HEK293 (cell line): ENCODE measurements at regions not wholly inside any gene's neighbourhood (a gene's known extent, or its start where the extent isn't known, plus 50 kb on each side); places are given as distances from the start of the nearest gene placed in this dataset.

Source experiments
- CTCF ChIA-PET: fragments of 350-600 bp; formaldehyde crosslinking; extraction: SDS; loops from one replicate; lab custom pipeline; 2021; ENCODE audit warnings: antibody characterized with exemption; lab: Yijun Ruan, JAX
- POLR2A ChIA-PET: fragments of 300-600 bp; formaldehyde crosslinking; extraction: SDS; loops from one replicate; lab custom pipeline; 2020; ENCODE audit warnings: antibody characterized with exemption, inconsistent platforms; lab: Yijun Ruan, JAX
- H3K27ac ChIP-seq: fragments of 200-500 bp; sonication (Bioruptor generic); 2 replicates; pipeline ENCODE4 v1.5.1; 2014; ENCODE audit warnings: low read depth, low read length, control low read depth, inconsistent platforms; ENCODE audit errors: extremely low read depth
- H3K36me3 ChIP-seq, 2 experiments: fragments of 200-500 bp in 1 of 2; sonication (Bioruptor generic) in 1 of 2; 1 replicate in 1 of 2; 2 replicates in 1 of 2; pipeline ENCODE4 v1.5.1; 2014 to 2017; ENCODE audit warnings: inconsistent platforms in 2 of 2, low read length in 2 of 2; ENCODE audit not compliant: control insufficient read depth in 2 of 2, insufficient read depth in 1 of 2
- H3K4me1 ChIP-seq: fragments of 200-500 bp; sonication (Bioruptor generic); 2 replicates; pipeline ENCODE4 v1.5.1; 2014; ENCODE audit warnings: mild to moderate bottlenecking, low read length, inconsistent platforms; ENCODE audit not compliant: control insufficient read depth, insufficient read depth
- H3K4me3 ChIP-seq: 2 replicates; pipeline ENCODE4 v1.5.1; 2011; ENCODE audit warnings: low read depth, mild to moderate bottlenecking, control low read depth, low read length, moderate library complexity
- H3K9me3 ChIP-seq: fragments of 200-500 bp; sonication (Bioruptor generic); 2 replicates; pipeline ENCODE4 v1.5.1; 2014; ENCODE audit warnings: low read depth, low read length, inconsistent platforms; ENCODE audit not compliant: control insufficient read depth, insufficient read depth
- INSM2 ChIP-seq: fragments of 450-650 bp; formaldehyde crosslinking; IDR thresholded peaks from 2 replicates; pipeline ENCODE4 v1.5.1; 2016; ENCODE audit warnings: missing biosample characterization, missing genetic modification characterization
- KLF8 ChIP-seq: fragments of 450-650 bp; formaldehyde crosslinking; IDR thresholded peaks from 2 replicates; pipeline ENCODE4 v1.5.1; 2016; ENCODE audit warnings: missing biosample characterization, missing genetic modification characterization
- KLF9 ChIP-seq: fragments of 450-650 bp; formaldehyde crosslinking; IDR thresholded peaks from 2 replicates; pipeline ENCODE4 v1.5.1; 2016; ENCODE audit warnings: missing biosample characterization, missing genetic modification characterization, low read depth
- SP2 ChIP-seq: fragments of 450-650 bp; formaldehyde crosslinking; IDR thresholded peaks from 2 replicates; pipeline ENCODE4 v1.5.1; 2016; ENCODE audit warnings: missing biosample characterization, missing genetic modification characterization
- SP3 ChIP-seq: fragments of 450-650 bp; formaldehyde crosslinking; IDR thresholded peaks from 2 replicates; pipeline ENCODE4 v1.5.1; 2016; ENCODE audit warnings: missing biosample characterization, missing genetic modification characterization
- SP7 ChIP-seq: fragments of 450-650 bp; formaldehyde crosslinking; IDR thresholded peaks from 2 replicates; pipeline ENCODE4 v1.5.1; 2016; ENCODE audit warnings: missing biosample characterization, missing genetic modification characterization
- ZBTB21 ChIP-seq: fragments of 450-650 bp; formaldehyde crosslinking; IDR thresholded peaks from 2 replicates; pipeline ENCODE4 v1.5.1; 2017; ENCODE audit warnings: missing biosample characterization, missing genetic modification characterization
- ZBTB49 ChIP-seq: fragments of 450-650 bp; formaldehyde crosslinking; IDR thresholded peaks from 2 replicates; pipeline ENCODE4 v1.5.1; 2016; ENCODE audit warnings: missing biosample characterization, missing genetic modification characterization, low read depth
- ZNF174 ChIP-seq: fragments of 450-650 bp; formaldehyde crosslinking; IDR thresholded peaks from 2 replicates; pipeline ENCODE4 v1.5.0; 2017; ENCODE audit warnings: missing biosample characterization, mild to moderate bottlenecking, missing genetic modification characterization
- ZNF404 ChIP-seq: fragments of 450-650 bp; formaldehyde crosslinking; IDR thresholded peaks from 2 replicates; pipeline ENCODE4 v1.5.1; 2017; ENCODE audit warnings: missing biosample characterization, missing genetic modification characterization
- ZNF521 ChIP-seq: fragments of 450-650 bp; formaldehyde crosslinking; IDR thresholded peaks from 2 replicates; pipeline ENCODE4 v1.5.1; 2017; ENCODE audit warnings: missing biosample characterization, mild to moderate bottlenecking, missing genetic modification characterization
- ZNF548 ChIP-seq: fragments of 450-650 bp; formaldehyde crosslinking; IDR thresholded peaks from 2 replicates; pipeline ENCODE4 v1.5.1; 2016; ENCODE audit warnings: missing biosample characterization, missing genetic modification characterization
- ZNF610 ChIP-seq: fragments of 450-650 bp; formaldehyde crosslinking; IDR thresholded peaks from 2 replicates; pipeline ENCODE4 v1.5.1; 2016; ENCODE audit warnings: missing biosample characterization, missing genetic modification characterization, borderline replicate concordance
- ZNF654 ChIP-seq: fragments of 450-650 bp; formaldehyde crosslinking; IDR thresholded peaks from 2 replicates; pipeline ENCODE4 v1.5.1; 2016; ENCODE audit warnings: low read depth, missing biosample characterization, missing genetic modification characterization
- ZNF677 ChIP-seq: fragments of 450-650 bp; IDR thresholded peaks from 2 replicates; pipeline ENCODE4 v1.5.0; 2018; ENCODE audit warnings: missing biosample characterization, mild to moderate bottlenecking, missing genetic modification characterization, moderate library complexity
- ZNF791 ChIP-seq: fragments of 450-650 bp; formaldehyde crosslinking; IDR thresholded peaks from 2 replicates; pipeline ENCODE4 v1.5.1; 2016; ENCODE audit warnings: missing biosample characterization, missing genetic modification characterization
- ZNF843 ChIP-seq: fragments of 450-650 bp; formaldehyde crosslinking; IDR thresholded peaks from 2 replicates; pipeline ENCODE4 v1.5.1; 2016; ENCODE audit warnings: missing biosample characterization, missing genetic modification characterization
- TF ChIP-seq, protein P1 (sequence below): fragments of 450-650 bp; formaldehyde crosslinking; IDR thresholded peaks from 2 replicates; pipeline ENCODE4 v1.5.1; 2016; ENCODE audit warnings: missing biosample characterization, missing genetic modification characterization, borderline replicate concordance
- TF ChIP-seq, protein P2 (sequence below): fragments of 450-650 bp; IDR thresholded peaks from 2 replicates; pipeline ENCODE4 v1.5.1; 2018; ENCODE audit warnings: missing biosample characterization, mild to moderate bottlenecking, missing genetic modification characterization
- TF ChIP-seq, protein P3 (sequence below): IDR thresholded peaks from 2 replicates; pipeline ENCODE4 v1.6.1; 2011; ENCODE audit warnings: mild to moderate bottlenecking, low read depth, low read length, borderline replicate concordance

GRCh38 chr3:148420242-148420641 lies 277.5 kb upstream of the AGTR1 start (continued):
- TF ChIP-seq, protein P1, sequence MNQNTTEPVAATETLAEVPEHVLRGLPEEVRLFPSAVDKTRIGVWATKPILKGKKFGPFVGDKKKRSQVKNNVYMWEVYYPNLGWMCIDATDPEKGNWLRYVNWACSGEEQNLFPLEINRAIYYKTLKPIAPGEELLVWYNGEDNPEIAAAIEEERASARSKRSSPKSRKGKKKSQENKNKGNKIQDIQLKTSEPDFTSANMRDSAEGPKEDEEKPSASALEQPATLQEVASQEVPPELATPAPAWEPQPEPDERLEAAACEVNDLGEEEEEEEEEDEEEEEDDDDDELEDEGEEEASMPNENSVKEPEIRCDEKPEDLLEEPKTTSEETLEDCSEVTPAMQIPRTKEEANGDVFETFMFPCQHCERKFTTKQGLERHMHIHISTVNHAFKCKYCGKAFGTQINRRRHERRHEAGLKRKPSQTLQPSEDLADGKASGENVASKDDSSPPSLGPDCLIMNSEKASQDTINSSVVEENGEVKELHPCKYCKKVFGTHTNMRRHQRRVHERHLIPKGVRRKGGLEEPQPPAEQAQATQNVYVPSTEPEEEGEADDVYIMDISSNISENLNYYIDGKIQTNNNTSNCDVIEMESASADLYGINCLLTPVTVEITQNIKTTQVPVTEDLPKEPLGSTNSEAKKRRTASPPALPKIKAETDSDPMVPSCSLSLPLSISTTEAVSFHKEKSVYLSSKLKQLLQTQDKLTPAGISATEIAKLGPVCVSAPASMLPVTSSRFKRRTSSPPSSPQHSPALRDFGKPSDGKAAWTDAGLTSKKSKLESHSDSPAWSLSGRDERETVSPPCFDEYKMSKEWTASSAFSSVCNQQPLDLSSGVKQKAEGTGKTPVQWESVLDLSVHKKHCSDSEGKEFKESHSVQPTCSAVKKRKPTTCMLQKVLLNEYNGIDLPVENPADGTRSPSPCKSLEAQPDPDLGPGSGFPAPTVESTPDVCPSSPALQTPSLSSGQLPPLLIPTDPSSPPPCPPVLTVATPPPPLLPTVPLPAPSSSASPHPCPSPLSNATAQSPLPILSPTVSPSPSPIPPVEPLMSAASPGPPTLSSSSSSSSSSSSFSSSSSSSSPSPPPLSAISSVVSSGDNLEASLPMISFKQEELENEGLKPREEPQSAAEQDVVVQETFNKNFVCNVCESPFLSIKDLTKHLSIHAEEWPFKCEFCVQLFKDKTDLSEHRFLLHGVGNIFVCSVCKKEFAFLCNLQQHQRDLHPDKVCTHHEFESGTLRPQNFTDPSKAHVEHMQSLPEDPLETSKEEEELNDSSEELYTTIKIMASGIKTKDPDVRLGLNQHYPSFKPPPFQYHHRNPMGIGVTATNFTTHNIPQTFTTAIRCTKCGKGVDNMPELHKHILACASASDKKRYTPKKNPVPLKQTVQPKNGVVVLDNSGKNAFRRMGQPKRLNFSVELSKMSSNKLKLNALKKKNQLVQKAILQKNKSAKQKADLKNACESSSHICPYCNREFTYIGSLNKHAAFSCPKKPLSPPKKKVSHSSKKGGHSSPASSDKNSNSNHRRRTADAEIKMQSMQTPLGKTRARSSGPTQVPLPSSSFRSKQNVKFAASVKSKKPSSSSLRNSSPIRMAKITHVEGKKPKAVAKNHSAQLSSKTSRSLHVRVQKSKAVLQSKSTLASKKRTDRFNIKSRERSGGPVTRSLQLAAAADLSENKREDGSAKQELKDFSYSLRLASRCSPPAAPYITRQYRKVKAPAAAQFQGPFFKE (tag by site-specific recombination), result no peak
- TF ChIP-seq ZBTB21 (tag by site-specific recombination) (no peak), ZNF677 (tag by site-specific recombination) (no peak), ZNF791 (tag by site-specific recombination) (no peak), ZNF521 (tag by site-specific recombination) (no peak), ZNF654 (tag by site-specific recombination) (no peak)
- TF ChIP-seq, all 188 proteins: peak for 0

GRCh38 chr3:148428862-148429605 lies 268.7 kb upstream of the AGTR1 start:
- POLR2A ChIA-PET, result no interaction called here

DNA sequence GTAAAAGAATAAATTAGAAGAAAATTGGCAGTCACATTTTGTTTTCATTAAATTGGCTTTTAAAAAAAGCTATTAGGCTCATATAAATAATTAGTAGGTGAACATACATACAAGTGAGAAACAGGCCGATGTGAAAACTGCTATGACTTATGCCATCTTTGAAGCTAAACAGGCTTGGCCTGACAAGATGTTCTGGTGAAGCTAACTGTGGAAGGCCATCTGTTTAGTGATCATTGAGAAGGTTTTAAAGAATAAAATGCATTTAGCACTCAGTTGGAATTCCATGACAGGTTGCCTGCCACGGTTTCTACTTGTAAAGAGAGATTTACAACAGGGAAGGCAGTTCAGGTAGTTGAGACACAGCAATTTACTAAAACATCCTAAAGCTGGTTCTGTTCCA lies 264.0 kb upstream of the AGTR1 start:
- TF ChIP-seq KLF8 (no peak), ZNF610 (tag by site-specific recombination) (no peak), ZNF548 (tag by site-specific recombination) (no peak), ZNF404 (no peak), ZNF174 (tag by site-specific recombination) (no peak), ZNF521 (tag by site-specific recombination) (no peak), SP3 (tag by site-specific recombination) (no peak), INSM2 (no peak), ZBTB49 (tag by site-specific recombination) (no peak), ZNF843 (no peak), KLF9 (tag by site-specific recombination) (no peak)
- TF ChIP-seq, protein P2, sequence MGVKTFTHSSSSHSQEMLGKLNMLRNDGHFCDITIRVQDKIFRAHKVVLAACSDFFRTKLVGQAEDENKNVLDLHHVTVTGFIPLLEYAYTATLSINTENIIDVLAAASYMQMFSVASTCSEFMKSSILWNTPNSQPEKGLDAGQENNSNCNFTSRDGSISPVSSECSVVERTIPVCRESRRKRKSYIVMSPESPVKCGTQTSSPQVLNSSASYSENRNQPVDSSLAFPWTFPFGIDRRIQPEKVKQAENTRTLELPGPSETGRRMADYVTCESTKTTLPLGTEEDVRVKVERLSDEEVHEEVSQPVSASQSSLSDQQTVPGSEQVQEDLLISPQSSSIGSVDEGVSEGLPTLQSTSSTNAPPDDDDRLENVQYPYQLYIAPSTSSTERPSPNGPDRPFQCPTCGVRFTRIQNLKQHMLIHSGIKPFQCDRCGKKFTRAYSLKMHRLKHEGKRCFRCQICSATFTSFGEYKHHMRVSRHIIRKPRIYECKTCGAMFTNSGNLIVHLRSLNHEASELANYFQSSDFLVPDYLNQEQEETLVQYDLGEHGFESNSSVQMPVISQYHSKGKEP (tag by site-specific recombination), result no peak
- TF ChIP-seq, protein P3, sequence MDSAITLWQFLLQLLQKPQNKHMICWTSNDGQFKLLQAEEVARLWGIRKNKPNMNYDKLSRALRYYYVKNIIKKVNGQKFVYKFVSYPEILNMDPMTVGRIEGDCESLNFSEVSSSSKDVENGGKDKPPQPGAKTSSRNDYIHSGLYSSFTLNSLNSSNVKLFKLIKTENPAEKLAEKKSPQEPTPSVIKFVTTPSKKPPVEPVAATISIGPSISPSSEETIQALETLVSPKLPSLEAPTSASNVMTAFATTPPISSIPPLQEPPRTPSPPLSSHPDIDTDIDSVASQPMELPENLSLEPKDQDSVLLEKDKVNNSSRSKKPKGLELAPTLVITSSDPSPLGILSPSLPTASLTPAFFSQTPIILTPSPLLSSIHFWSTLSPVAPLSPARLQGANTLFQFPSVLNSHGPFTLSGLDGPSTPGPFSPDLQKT, result no peak
- TF ChIP-seq, all 188 proteins: peak for 0
- CTCF ChIA-PET, result interaction anchor here (0.9 kb wide), 1 partner anchor 43 kb away, joined by 3 read pairs; no protein-coding TSS in a partner anchor
- no peaks in the 10 kb centered on the region for H3K9me3 ChIP-seq
- H3K4me1 ChIP-seq, result no peaks in the 10 kb centered on the region
- H3K4me3 ChIP-seq, result no peak overlapping the region
- POLR2A ChIA-PET, result no interaction called here
- H3K27ac ChIP-seq, result no peak overlapping the region
- H3K36me3 ChIP-seq, result no peaks in the 10 kb centered on the region

More at GRCh38 chr3:148428862-148429605, 268.7 kb upstream of the AGTR1 start:
- H3K4me1 ChIP-seq, result no peaks in the 10 kb centered on the region
- H3K4me3 ChIP-seq, result no peak overlapping the region
- no peak overlapping the region for H3K27ac ChIP-seq
- no peak for TF ChIP-seq SP2 (tag by site-specific recombination)
- TF ChIP-seq SP7 (tag by site-specific recombination), result no peak
- H3K9me3 ChIP-seq, result no peaks in the 10 kb centered on the region
- no peaks in the 10 kb centered on the region for H3K36me3 ChIP-seq
- CTCF ChIA-PET, result interaction anchor here (0.7 kb wide), 1 partner anchor 1309 kb away, joined by 3 read pairs; no protein-coding TSS in a partner anchor
